ENCODE measurements at regions not wholly inside any gene's neighbourhood (a gene's known extent, or its start where the extent isn't known, plus 50 kb on each side); places are given as distances from the start of the nearest gene placed in this dataset.

DNA sequence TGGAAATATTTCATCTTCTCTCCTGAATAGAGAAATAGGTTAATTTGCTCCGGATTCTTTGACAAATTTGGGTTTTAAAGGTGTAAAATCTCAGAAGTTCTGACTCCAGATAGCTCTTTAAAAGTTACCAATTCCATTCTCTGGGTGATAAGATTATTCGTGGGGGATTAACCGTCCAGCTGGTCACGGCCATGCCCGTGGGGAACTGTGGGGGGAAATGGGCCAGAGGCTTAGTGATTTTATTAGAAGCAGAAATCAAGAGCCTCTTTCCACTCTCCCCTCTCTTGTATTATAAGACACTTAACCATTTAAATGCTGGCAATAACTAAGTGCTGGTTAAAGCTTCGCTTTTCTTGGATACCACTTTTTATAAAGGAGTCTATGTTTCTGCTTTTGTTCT lies 376.4 kb upstream of the KAZN start:
- Mint-ChIP-seq H3K4me3 (no peak overlapping the region), H3K9me3 (peaks cover 13% of the 10 kb centered on the region), H3K4me1 (ENCODE audit: low read depth) (no peaks in the 10 kb centered on the region), H3K27ac (no peak overlapping the region), H3K27me3 (peaks cover 8% of the 10 kb centered on the region), H3K36me3 (no peaks in the 10 kb centered on the region)
- POLR2A ChIA-PET, result no interaction called here
- intact Hi-C loops (cut with micrococcal nuclease), result no loop called here
- CTCF ChIA-PET, result no interaction called here
- DNase-seq, result no peak

DNA sequence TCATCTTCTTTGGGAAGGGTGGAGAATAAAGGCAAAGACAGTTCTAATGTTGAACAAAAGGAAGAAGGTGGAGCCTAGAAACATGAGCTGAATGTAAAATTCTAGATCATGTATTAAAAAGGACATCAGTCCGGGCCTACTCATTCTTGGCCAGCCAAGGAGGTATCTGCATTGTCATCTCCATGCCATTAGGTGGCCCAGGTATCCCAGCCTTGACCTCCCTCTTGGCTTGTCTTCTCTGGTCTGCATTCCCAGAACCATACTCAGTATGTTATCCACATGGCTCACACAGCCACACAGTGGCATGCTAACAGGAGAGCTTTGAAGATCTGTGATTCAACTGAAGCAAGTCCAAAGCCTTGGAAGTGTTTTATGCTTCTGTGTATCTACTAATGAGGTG lies 369.8 kb upstream of the KAZN start:
- peaks cover 7% of the 10 kb centered on the region for H3K27me3 Mint-ChIP-seq
- peaks cover 15% of the 10 kb centered on the region for H3K9me3 Mint-ChIP-seq
- H3K4me1 Mint-ChIP-seq (ENCODE audit: low read depth), result no peaks in the 10 kb centered on the region
- POLR2A ChIA-PET, result no interaction called here
- no peak for DNase-seq
- intact Hi-C loops (cut with micrococcal nuclease), result no loop called here
- CTCF ChIA-PET, result no interaction called here
- no peak overlapping the region for H3K4me3 Mint-ChIP-seq
- H3K27ac Mint-ChIP-seq, result no peak overlapping the region
- no peaks in the 10 kb centered on the region for H3K36me3 Mint-ChIP-seq

DNA sequence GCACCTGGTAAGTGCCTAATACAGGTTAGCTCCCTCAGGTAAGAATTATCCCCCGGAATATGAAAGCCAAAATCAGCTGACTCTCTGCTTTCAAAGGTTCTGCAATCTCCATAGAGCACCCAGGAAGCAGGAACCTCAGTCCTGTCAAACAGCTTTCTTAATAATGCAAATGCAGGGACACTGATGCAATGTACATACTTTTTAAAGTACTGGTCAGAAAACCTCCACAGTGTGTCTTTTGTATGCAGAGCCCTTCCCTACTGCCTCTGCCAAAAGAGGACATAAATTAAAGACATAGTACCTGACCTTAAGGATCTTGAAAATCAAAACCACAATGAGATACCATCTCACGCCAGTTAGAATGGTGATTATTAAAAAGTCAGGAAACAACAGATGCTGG lies 365.0 kb upstream of the KAZN start:
- POLR2A ChIA-PET, result no interaction called here
- Mint-ChIP-seq H3K27ac (no peak overlapping the region), H3K4me1 (ENCODE audit: low read depth) (no peaks in the 10 kb centered on the region), H3K27me3 (peaks cover 5% of the 10 kb centered on the region), H3K36me3 (no peaks in the 10 kb centered on the region), H3K4me3 (no peak overlapping the region), H3K9me3 (peaks cover 11% of the 10 kb centered on the region)
- intact Hi-C loops (cut with micrococcal nuclease), result no loop called here
- CTCF ChIA-PET, result no interaction called here
- no peak for DNase-seq

DNA sequence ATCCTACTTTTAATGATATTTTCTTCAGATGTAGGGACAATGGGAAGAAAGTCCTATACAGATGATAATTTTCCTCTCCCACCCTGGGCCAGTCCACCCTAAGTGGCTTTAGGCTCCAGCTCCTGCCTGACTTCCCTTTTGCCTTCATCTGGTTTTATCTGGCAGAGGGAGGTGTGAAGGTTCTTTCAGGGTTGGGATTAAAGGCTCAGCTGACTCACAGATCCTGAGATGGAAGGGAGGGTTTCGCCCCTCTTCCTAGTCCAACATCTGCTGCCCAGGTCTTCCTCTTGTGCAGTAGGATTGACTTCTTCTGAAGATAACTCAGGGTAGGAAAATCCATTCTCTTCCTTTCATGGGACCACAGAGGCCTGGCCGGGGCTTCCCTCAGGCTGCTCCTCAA lies 362.4 kb upstream of the KAZN start:
- H3K9me3 Mint-ChIP-seq, result peaks cover 8% of the 10 kb centered on the region
- ChIA-PET POLR2A (no interaction called here), CTCF (no interaction called here)

DNA sequence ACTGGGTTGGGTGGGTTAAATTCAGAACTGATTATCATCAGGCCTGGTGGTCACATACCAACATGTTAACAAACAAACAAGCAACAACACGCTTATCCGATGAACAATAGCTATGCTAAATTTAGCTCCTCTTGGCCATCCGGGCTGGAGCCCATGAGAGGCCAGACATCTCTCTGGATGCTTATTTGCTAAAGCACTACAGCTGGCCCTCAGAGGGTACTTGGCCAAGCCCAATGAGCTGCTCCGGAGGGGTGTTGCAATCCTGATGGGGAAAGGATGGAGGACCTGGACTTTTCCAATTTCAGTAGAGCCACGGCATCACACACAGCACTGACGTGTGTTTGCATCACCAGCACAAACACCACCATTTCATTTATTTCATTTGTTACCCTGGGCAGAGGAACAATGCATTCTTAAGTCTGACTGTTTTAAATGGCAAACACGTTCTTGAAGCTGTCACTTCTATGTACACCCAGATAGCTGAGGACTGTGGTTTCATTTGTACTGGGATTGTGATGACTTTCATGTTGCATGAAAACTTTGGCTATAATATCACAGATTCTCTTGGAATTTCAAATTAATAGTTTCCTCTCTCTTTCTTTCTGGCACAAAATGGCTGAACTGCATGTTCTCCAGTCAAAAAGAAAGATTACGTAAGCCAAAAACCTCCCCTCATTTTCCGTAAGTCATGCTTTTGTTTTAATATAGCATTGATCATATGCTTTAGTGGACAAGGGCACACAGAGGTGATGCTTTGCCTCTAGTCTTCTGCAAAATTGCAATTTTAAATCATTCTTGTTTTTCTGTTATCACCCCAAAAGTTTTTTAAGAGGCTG lies 359.8 kb upstream of the KAZN start:
- H3K4me3 Mint-ChIP-seq, result no peak overlapping the region
- H3K9me3 Mint-ChIP-seq, result no peaks in the 10 kb centered on the region
- intact Hi-C loops (cut with micrococcal nuclease), result no loop called here
- H3K27ac Mint-ChIP-seq, result no peak overlapping the region
- no peaks in the 10 kb centered on the region for H3K4me1 Mint-ChIP-seq (ENCODE audit: low read depth)
- ChIA-PET CTCF (no interaction called here), POLR2A (no interaction called here)
- peaks cover 1% of the 10 kb centered on the region for H3K27me3 Mint-ChIP-seq
- H3K36me3 Mint-ChIP-seq, result no peaks in the 10 kb centered on the region
- no peak for DNase-seq

More for the DNA sequence above, 362.4 kb upstream of the KAZN start:
- Mint-ChIP-seq H3K27me3 (peaks cover 5% of the 10 kb centered on the region), H3K4me3 (no peak overlapping the region), H3K4me1 (ENCODE audit: low read depth) (no peaks in the 10 kb centered on the region), H3K36me3 (no peaks in the 10 kb centered on the region), H3K27ac (no peak overlapping the region)
- DNase-seq, result no peak
- intact Hi-C loops (cut with micrococcal nuclease), result no loop called here

DNA sequence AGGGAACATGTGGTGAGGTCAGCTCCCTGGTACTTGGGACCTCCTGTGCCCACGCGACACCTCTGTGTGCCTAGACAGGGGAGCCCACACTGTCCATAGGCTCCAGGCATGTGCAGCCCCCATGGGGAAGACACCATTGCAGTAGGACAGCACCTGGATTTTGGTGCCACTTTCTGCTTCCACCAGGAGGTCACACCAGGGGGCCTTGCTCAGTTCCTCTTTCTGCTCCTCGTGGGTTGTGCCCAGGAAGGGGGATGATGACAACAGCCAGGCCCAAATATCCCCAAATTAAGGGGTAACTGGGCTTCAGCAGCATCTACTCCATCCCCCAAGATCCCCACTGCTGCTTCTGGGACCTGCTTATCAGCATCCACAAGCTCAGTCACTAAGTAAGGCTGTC lies 358.2 kb upstream of the KAZN start:
- H3K27ac Mint-ChIP-seq, result no peak overlapping the region

DNA sequence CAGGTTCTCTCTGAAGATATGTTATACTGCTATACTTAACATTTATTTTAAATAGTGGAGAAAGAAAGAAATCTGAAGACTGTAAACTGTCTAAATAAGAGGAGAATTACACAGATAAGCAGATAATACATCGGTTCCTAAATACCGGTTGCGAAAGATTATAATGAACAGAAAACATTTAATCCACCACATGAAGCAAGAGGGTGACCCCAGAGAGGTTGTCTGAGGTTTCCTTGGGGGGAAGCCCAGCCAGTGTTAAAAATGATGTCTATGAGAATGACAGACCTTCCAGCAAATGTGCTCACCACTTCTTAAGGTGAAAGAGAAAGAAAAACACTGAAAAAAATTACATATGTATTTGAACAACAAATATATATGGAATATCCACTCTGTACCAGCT lies 356.4 kb upstream of the KAZN start:
- CTCF ChIA-PET, result no interaction called here
- POLR2A ChIA-PET, result no interaction called here
- Mint-ChIP-seq H3K27ac (no peak overlapping the region), H3K27me3 (peaks cover 5% of the 10 kb centered on the region), H3K9me3 (no peaks in the 10 kb centered on the region), H3K4me3 (no peak overlapping the region), H3K36me3 (no peaks in the 10 kb centered on the region), H3K4me1 (ENCODE audit: low read depth) (no peaks in the 10 kb centered on the region)
- DNase-seq, result no peak
- intact Hi-C loops (cut with micrococcal nuclease), result no loop called here

More for the DNA sequence above, 358.2 kb upstream of the KAZN start:
- Mint-ChIP-seq H3K9me3 (no peaks in the 10 kb centered on the region), H3K36me3 (no peaks in the 10 kb centered on the region), H3K27me3 (peaks cover 4% of the 10 kb centered on the region), H3K4me1 (ENCODE audit: low read depth) (no peaks in the 10 kb centered on the region), H3K4me3 (no peak overlapping the region)
- POLR2A ChIA-PET, result no interaction called here
- DNase-seq, result no peak
- intact Hi-C loops (cut with micrococcal nuclease), result no loop called here
- CTCF ChIA-PET, result no interaction called here

DNA sequence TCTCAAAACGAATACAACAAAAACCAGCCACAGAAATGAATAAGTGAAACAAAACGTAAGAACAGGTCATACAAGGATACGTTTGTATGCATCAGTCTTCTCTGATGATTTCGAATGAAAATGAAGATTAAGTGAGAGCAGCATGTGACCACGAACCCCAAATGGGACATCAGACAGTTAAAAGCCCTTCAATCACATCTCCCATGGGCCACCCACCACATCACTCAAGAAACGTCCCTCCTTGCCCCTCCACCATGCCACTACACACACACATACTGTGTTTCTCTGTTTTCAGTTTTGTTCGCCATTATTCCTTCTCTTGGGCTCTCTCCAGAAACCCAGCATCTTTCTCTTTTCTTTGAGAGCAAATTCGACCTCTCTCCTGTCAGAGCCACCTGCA lies 355.6 kb upstream of the KAZN start:
- H3K9me3 Mint-ChIP-seq, result no peaks in the 10 kb centered on the region
- peaks cover 5% of the 10 kb centered on the region for H3K27me3 Mint-ChIP-seq
- H3K4me1 Mint-ChIP-seq (ENCODE audit: low read depth), result no peaks in the 10 kb centered on the region
- no peak overlapping the region for H3K4me3 Mint-ChIP-seq
- POLR2A ChIA-PET, result no interaction called here
- DNase-seq, result no peak
- CTCF ChIA-PET, result no interaction called here
- H3K27ac Mint-ChIP-seq, result no peak overlapping the region
- intact Hi-C loops (cut with micrococcal nuclease), result no loop called here
- H3K36me3 Mint-ChIP-seq, result no peaks in the 10 kb centered on the region

DNA sequence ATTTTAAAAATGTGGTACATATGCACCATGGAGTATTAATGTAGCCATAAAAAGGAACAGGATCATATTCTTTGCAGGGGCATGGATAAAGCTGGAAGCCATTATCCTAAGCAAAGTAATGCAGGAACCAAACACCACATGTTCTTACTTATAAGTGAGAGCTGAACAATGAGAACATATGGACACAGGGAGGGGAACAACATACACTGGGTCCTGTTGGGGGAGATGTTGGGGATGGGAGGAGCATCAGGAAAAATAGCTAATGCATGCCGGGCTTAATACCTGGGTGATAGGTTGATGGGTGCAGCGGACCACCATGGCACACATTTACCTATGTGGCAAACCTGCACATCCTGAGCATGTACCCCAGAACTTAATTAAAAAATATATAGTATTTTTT lies 352.5 kb upstream of the KAZN start:
- H3K36me3 Mint-ChIP-seq, result no peaks in the 10 kb centered on the region
- H3K27ac Mint-ChIP-seq, result no peak overlapping the region
- H3K4me1 Mint-ChIP-seq (ENCODE audit: low read depth), result no peaks in the 10 kb centered on the region
- no peaks in the 10 kb centered on the region for H3K9me3 Mint-ChIP-seq
- no peak for DNase-seq
- intact Hi-C loops (cut with micrococcal nuclease), result no loop called here
- peaks cover 7% of the 10 kb centered on the region for H3K27me3 Mint-ChIP-seq
- ChIA-PET POLR2A (interaction anchor here (0.6 kb wide), 1 partner anchor 17 kb away, joined by 3 read pairs; no protein-coding TSS in a partner anchor), CTCF (no interaction called here)
- no peak overlapping the region for H3K4me3 Mint-ChIP-seq

DNA sequence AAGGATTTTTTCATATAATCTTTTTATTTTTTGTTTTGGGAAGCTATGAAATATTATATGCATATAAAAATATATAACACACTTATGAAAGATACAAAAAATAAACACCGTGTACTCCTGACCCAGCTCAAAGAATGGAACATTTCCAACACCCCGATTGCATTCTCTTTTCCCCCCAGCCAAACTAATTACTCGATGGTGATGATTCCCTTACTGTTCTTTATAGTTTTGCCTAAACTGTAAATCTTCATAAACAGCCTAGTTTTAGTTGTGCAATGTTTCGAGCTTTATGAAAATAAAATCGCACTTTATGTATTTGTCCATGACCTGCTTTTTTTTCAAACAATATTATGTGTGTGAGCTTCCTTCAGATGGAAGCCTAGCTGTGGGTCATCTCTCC lies 352.0 kb upstream of the KAZN start:
- POLR2A ChIA-PET, result interaction anchor here (0.6 kb wide), 1 partner anchor 16 kb away, joined by 3 read pairs; no protein-coding TSS in a partner anchor
- H3K4me1 Mint-ChIP-seq (ENCODE audit: low read depth), result no peaks in the 10 kb centered on the region
- H3K9me3 Mint-ChIP-seq, result no peaks in the 10 kb centered on the region
- H3K36me3 Mint-ChIP-seq, result no peaks in the 10 kb centered on the region
- CTCF ChIA-PET, result no interaction called here
- H3K27ac Mint-ChIP-seq, result no peak overlapping the region
- H3K4me3 Mint-ChIP-seq, result no peak overlapping the region
- no peak for DNase-seq
- H3K27me3 Mint-ChIP-seq, result peaks cover 7% of the 10 kb centered on the region
- intact Hi-C loops (cut with micrococcal nuclease), result no loop called here

DNA sequence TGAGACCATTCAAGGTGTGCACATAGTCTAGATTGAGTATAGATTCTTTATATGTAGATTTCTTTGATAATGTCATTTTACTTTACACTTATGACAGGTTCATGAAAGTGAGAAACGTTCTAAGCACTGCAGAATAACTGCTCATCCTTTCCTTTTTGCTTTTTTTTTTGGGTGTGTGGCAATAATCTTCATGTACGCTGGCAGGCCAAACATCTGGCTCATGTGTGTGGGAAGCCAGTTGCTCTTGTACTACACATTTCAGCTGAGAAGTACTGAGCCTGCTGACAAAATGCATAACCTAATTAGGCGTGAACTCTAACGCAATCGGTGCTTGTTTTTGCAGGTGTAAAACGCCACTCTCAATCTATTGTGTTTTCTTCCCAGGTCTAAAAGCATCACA lies 350.8 kb upstream of the KAZN start:
- Mint-ChIP-seq H3K4me3 (no peak overlapping the region), H3K27me3 (peaks cover 7% of the 10 kb centered on the region), H3K9me3 (no peaks in the 10 kb centered on the region), H3K27ac (no peak overlapping the region), H3K36me3 (no peaks in the 10 kb centered on the region), H3K4me1 (ENCODE audit: low read depth) (no peaks in the 10 kb centered on the region)
- CTCF ChIA-PET, result no interaction called here
- intact Hi-C loops (cut with micrococcal nuclease), result no loop called here
- no peak for DNase-seq
- POLR2A ChIA-PET, result no interaction called here

DNA sequence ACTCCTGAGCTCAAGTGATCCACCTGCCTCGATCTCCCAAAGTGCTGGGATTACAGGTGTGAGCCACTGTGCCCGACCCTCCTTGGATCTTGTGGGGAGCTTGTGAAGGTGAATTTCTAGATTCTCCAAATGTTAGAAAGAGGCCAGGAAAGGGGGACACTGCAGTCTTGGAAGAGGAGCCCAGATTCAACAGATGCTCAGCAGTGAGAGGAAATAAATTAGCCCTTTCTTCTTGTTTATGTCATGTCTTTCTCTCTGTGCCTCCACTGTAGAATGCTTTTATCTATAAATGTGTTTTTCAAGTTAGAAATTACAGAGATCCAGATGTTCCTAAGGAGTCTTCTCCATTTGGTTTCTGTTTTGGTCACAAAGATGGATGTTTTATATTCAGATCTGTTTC lies 346.6 kb upstream of the KAZN start:
- H3K4me3 Mint-ChIP-seq, result no peak overlapping the region
- H3K9me3 Mint-ChIP-seq, result no peaks in the 10 kb centered on the region
- H3K27me3 Mint-ChIP-seq, result peaks cover 2% of the 10 kb centered on the region
- DNase-seq, result no peak
- intact Hi-C loops (cut with micrococcal nuclease), result no loop called here
- no peaks in the 10 kb centered on the region for H3K4me1 Mint-ChIP-seq (ENCODE audit: low read depth)
- H3K27ac Mint-ChIP-seq, result no peak overlapping the region
- ChIA-PET POLR2A (no interaction called here), CTCF (interaction anchor here (0.6 kb wide), 1 partner anchor 587 kb away, joined by 3 read pairs; no protein-coding TSS in a partner anchor)
- no peaks in the 10 kb centered on the region for H3K36me3 Mint-ChIP-seq

DNA sequence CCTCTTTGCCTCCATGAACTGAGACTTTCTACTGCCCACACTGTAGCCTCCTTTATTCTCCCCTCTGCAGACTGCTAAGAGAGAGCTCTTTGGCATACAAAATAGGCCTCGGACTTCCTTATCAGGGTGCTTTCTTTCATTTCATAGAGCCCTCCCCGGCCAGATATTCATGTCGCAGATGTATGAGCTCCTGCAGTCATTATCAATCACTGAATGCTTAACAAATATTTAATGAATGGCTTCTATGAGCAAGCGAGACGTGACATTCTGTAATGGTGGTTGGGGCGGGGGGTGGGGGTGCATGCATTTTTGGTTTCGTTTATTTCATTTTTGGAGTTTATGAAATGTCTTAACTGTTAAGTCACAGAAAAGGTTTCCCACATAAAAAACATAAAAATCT lies 344.8 kb upstream of the KAZN start:
- DNase-seq, result no peak
- POLR2A ChIA-PET, result no interaction called here
- no peak overlapping the region for H3K27ac Mint-ChIP-seq
- no peak overlapping the region for H3K4me3 Mint-ChIP-seq
- peaks cover 3% of the 10 kb centered on the region for H3K27me3 Mint-ChIP-seq
- CTCF ChIA-PET, result no interaction called here
- no peaks in the 10 kb centered on the region for H3K4me1 Mint-ChIP-seq (ENCODE audit: low read depth)
- H3K9me3 Mint-ChIP-seq, result no peaks in the 10 kb centered on the region
- no peaks in the 10 kb centered on the region for H3K36me3 Mint-ChIP-seq
- intact Hi-C loops (cut with micrococcal nuclease), result no loop called here
